ENCODE measurements at regions not wholly inside any gene's neighbourhood (a gene's known extent, or its start where the extent isn't known, plus 50 kb on each side); places are given as distances from the start of the nearest gene placed in this dataset.

DNA sequence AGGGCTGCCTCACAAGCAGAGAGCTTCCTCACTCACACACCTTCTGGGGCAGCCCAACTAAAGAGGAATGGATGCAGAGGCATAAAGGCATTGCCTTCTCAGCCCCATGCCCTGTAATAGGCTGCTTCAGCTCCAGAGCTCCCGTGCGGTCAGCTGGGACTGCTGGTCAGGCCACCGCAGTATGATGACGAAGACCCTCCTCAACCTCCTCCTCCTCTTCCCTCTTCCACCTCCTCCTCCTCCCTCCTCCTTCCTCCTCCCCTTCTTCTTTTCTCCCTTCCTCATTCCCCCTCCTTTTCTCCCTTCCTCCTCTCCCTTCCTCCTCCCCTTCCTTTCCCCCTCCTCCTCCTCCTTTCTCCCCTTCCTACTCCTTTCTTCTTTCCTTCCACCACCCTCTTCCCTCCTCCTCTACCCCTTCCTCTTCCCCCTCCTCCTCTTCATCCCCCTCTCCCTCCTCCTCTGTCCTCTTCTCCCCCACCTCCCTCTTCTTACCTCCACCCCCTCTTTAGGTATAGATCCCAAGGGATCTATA lies 465.3 kb upstream of the CDH4 start:
- TF ChIP-seq POLR2AphosphoS5 (IDR thresholded peaks at IDR 0.05; ENCODE audit: low read depth) (no peak), CTCF (IDR thresholded peaks at IDR 0.05; ENCODE audit: insufficient read depth, low read length) (no peak), SPI1 (IDR thresholded peaks at IDR 0.05; ENCODE audit: borderline replicate concordance, low read depth) (no peak), REST (IDR thresholded peaks at IDR 0.05; ENCODE audit: insufficient replicate concordance, low read depth) (no peak)

Data from HL-60 (cell line).